Lower leg skin (tissue), 3 donors: ENCODE measurements at regions not wholly inside any gene's neighbourhood (a gene's known extent, or its start where the extent isn't known, plus 50 kb on each side); places are given as distances from the start of the nearest gene placed in this dataset.

Source experiments
- POLR2A ChIP-seq, 2 donors: fragments of 450-650 bp; IDR thresholded peaks; one replicate each; pipeline ENCODE4 v1.6.1; 2016 to 2017; ENCODE audit warnings: antibody characterized with exemption in 2 of 2, mild to moderate bottlenecking in 1 of 2, moderate library complexity in 1 of 2
- TF ChIP-seq, protein P1 (sequence below), 3 donors: fragments of 450-650 bp; IDR thresholded peaks; one replicate each; pipeline ENCODE4 v1.5.1; 2016; ENCODE audit warnings: antibody characterized with exemption in 3 of 3, mild to moderate bottlenecking in 3 of 3, moderate library complexity in 2 of 3

DNA sequence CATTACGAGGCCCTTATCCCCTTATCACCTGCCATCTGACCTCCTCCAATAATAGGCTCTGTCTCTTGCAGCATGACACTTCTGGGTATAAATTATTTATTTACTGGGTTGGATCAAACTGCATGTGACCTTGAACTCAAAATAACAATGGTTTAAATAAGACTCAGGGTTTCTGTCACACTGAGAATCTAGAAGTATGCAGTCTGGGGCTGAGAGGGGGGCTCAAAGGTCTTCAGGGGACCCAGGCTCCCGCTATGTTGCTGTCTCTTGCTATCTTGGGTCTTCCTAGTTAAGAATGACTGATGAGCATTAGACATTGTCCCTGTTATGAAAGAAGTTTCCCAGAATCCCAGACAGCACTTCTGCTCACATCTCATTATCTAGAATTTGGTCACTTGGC lies 133.5 kb downstream of the URB2 start:
- TF ChIP-seq, protein P1, sequence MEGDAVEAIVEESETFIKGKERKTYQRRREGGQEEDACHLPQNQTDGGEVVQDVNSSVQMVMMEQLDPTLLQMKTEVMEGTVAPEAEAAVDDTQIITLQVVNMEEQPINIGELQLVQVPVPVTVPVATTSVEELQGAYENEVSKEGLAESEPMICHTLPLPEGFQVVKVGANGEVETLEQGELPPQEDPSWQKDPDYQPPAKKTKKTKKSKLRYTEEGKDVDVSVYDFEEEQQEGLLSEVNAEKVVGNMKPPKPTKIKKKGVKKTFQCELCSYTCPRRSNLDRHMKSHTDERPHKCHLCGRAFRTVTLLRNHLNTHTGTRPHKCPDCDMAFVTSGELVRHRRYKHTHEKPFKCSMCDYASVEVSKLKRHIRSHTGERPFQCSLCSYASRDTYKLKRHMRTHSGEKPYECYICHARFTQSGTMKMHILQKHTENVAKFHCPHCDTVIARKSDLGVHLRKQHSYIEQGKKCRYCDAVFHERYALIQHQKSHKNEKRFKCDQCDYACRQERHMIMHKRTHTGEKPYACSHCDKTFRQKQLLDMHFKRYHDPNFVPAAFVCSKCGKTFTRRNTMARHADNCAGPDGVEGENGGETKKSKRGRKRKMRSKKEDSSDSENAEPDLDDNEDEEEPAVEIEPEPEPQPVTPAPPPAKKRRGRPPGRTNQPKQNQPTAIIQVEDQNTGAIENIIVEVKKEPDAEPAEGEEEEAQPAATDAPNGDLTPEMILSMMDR (IDR thresholded peaks at IDR 0.05): no peak
- TF ChIP-seq POLR2A (IDR thresholded peaks at IDR 0.05): no peak
